Mesothelial cell of epicardium (in vitro differentiated cells): ENCODE measurements at regions not wholly inside any gene's neighbourhood (a gene's known extent, or its start where the extent isn't known, plus 50 kb on each side); places are given as distances from the start of the nearest gene placed in this dataset.

Experiments
- DNase-seq, 2 experiments: peaks; one replicate each; pipeline ENCODE4 v3.0.0; 2021; ENCODE audit warnings: low spot score in 2 of 2; ENCODE audit not compliant: unreplicated experiment in 2 of 2
- H3K27ac Mint-ChIP-seq: 2 replicates; pipeline ENCODE4 v1.8.0; 2021; ENCODE audit warnings: mixed read lengths
- H3K27me3 Mint-ChIP-seq: 2 replicates; pipeline ENCODE4 v1.8.0; 2021; ENCODE audit warnings: low read depth, mixed read lengths
- H3K36me3 Mint-ChIP-seq: 2 replicates; pipeline ENCODE4 v1.8.0; 2021; ENCODE audit warnings: mixed read lengths
- H3K4me1 Mint-ChIP-seq: 2 replicates; pipeline ENCODE4 v1.8.0; 2021; ENCODE audit warnings: mixed read lengths
- H3K4me3 Mint-ChIP-seq: 2 replicates; pipeline ENCODE4 v1.8.0; 2021; ENCODE audit warnings: mild to moderate bottlenecking, moderate library complexity, mixed read lengths
- H3K9me3 Mint-ChIP-seq: 2 replicates; pipeline ENCODE4 v1.8.0; 2021; ENCODE audit warnings: mixed read lengths
- TF ChIP-seq, protein P1 (sequence below): fragments of 200-600 bp; sonication (generic); IDR thresholded peaks from one replicate; pipeline ENCODE4 v1.5.0; 2021; ENCODE audit warnings: antibody characterized with exemption; ENCODE audit not compliant: unreplicated experiment

GRCh38 chr12:92573104-92573503 is 129.7 kb upstream of the PLEKHG7 start:
- TF ChIP-seq, protein P1, sequence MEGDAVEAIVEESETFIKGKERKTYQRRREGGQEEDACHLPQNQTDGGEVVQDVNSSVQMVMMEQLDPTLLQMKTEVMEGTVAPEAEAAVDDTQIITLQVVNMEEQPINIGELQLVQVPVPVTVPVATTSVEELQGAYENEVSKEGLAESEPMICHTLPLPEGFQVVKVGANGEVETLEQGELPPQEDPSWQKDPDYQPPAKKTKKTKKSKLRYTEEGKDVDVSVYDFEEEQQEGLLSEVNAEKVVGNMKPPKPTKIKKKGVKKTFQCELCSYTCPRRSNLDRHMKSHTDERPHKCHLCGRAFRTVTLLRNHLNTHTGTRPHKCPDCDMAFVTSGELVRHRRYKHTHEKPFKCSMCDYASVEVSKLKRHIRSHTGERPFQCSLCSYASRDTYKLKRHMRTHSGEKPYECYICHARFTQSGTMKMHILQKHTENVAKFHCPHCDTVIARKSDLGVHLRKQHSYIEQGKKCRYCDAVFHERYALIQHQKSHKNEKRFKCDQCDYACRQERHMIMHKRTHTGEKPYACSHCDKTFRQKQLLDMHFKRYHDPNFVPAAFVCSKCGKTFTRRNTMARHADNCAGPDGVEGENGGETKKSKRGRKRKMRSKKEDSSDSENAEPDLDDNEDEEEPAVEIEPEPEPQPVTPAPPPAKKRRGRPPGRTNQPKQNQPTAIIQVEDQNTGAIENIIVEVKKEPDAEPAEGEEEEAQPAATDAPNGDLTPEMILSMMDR, result no peak
- Mint-ChIP-seq H3K27me3 (no peaks in the 10 kb centered on the region), H3K36me3 (no peaks in the 10 kb centered on the region), H3K27ac (no peak overlapping the region), H3K4me1 (no peaks in the 10 kb centered on the region), H3K4me3 (no peak overlapping the region), H3K9me3 (no peaks in the 10 kb centered on the region)
- DNase-seq, result no peak

GRCh38 chr12:92571844-92572543 is 130.8 kb upstream of the PLEKHG7 start:
- TF ChIP-seq, protein P1, result no peak
- DNase-seq, result no peak
- no peaks in the 10 kb centered on the region for H3K4me1 Mint-ChIP-seq
- H3K27ac Mint-ChIP-seq, result no peak overlapping the region
- no peak overlapping the region for H3K4me3 Mint-ChIP-seq
- no peaks in the 10 kb centered on the region for H3K27me3 Mint-ChIP-seq
- no peaks in the 10 kb centered on the region for H3K36me3 Mint-ChIP-seq
- peaks cover 4% of the 10 kb centered on the region for H3K9me3 Mint-ChIP-seq

- Mint-ChIP-seq H3K27me3 (no peaks in the 10 kb centered on the region), H3K9me3 (peaks cover 6% of the 10 kb centered on the region), H3K4me1 (no peaks in the 10 kb centered on the region), H3K36me3 (no peaks in the 10 kb centered on the region), H3K27ac (no peak overlapping the region), H3K4me3 (no peak overlapping the region)
- TF ChIP-seq, protein P1, result no peak
- DNase-seq, result no peak
These were observed 131.6 kb upstream of the PLEKHG7 start for GRCh38 chr12:92571169-92571568.

- no peaks in the 10 kb centered on the region for H3K4me1 Mint-ChIP-seq
- no peaks in the 10 kb centered on the region for H3K27me3 Mint-ChIP-seq
- TF ChIP-seq, protein P1, result peak; percentile 81
- H3K36me3 Mint-ChIP-seq, result no peaks in the 10 kb centered on the region
- no peak overlapping the region for H3K4me3 Mint-ChIP-seq
- peak in 1 of 2 experiments; percentile 61 for DNase-seq
- H3K9me3 Mint-ChIP-seq, result peaks cover 10% of the 10 kb centered on the region
- H3K27ac Mint-ChIP-seq, result no peak overlapping the region
These were observed 132.6 kb upstream of the PLEKHG7 start for GRCh38 chr12:92570056-92570753.

DNA sequence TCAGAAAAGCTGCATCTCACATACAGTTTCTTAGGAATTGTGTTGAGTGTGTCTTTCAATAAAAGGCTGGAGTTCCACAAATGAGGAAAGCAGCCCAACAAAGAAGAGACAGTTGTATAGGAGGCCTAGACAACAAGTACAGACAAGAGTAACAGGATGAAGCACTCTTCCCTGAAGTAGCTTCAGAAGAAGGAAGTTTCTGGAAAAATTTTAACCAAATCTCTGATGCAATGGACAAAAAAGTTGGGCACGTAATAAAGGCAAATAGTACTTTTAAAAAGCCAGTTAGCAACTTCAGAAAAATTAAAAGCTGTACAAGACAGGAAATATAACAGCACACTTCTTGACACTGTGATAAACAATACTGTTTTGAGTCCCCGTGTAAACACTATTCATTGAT is 134.1 kb upstream of the PLEKHG7 start:
- H3K27ac Mint-ChIP-seq, result no peak overlapping the region
- no peak for DNase-seq
- no peaks in the 10 kb centered on the region for H3K27me3 Mint-ChIP-seq
- H3K36me3 Mint-ChIP-seq, result no peaks in the 10 kb centered on the region
- H3K4me3 Mint-ChIP-seq, result no peak overlapping the region
- TF ChIP-seq, protein P1, result no peak
- peaks cover 10% of the 10 kb centered on the region for H3K9me3 Mint-ChIP-seq
- no peaks in the 10 kb centered on the region for H3K4me1 Mint-ChIP-seq
